Tibial nerve (tissue), 4 donors: ENCODE measurements at regions not wholly inside any gene's neighbourhood (a gene's known extent, or its start where the extent isn't known, plus 50 kb on each side); places are given as distances from the start of the nearest gene placed in this dataset.

Experiments used
- DNase-seq, 2 donors: peaks; one replicate each; pipeline ENCODE4 v3.0.0-alpha.2; 2019; ENCODE audit warnings: low spot score in 2 of 2
- H3K27ac ChIP-seq, 4 donors: fragments of 200-600 bp; sonication (generic) in 3 of 4; one replicate each; pipeline ENCODE4 v1.5.1; 2017 to 2019; ENCODE audit warnings: mild to moderate bottlenecking in 1 of 4
- H3K27me3 ChIP-seq, 2 donors: fragments of 200-600 bp; sonication (generic) in 1 of 2; one replicate each; pipeline versions ENCODE4 v1.5.1 to v1.6.0; 2017 to 2019
- H3K36me3 ChIP-seq, 3 donors: fragments of 200-600 bp; sonication (generic); one replicate each; pipeline ENCODE4 v1.5.1; 2018 to 2019
- H3K4me1 ChIP-seq, 4 donors: fragments of 200-600 bp; sonication (generic) in 3 of 4; one replicate each; pipeline ENCODE4 v1.5.1; 2017 to 2019
- H3K4me3 ChIP-seq, 4 donors: fragments of 200-600 bp; sonication (generic) in 3 of 4; one replicate each; pipeline ENCODE4 v1.5.1; 2017 to 2019; ENCODE audit warnings: mild to moderate bottlenecking in 1 of 4, moderate library complexity in 1 of 4
- H3K9me3 ChIP-seq, 4 donors: fragments of 200-600 bp; sonication (generic) in 3 of 4; one replicate each; pipeline ENCODE4 v1.5.1; 2017 to 2019
- EP300 ChIP-seq, 2 donors: sonication (generic); formaldehyde crosslinking; IDR thresholded peaks; one replicate each; pipeline ENCODE4 v1.6.1; 2017; ENCODE audit warnings: antibody characterized with exemption in 2 of 2, mild to moderate bottlenecking in 1 of 2
- POLR2A ChIP-seq, 2 donors: fragments of 450-650 bp; IDR thresholded peaks; one replicate each; pipeline ENCODE4 v1.6.1; 2017; ENCODE audit warnings: antibody characterized with exemption in 2 of 2, mild to moderate bottlenecking in 2 of 2, moderate library complexity in 2 of 2
- whole genome bisulfite sequencing, 2 donors: methylation state at CpG; one replicate each; pipeline ENCODE4 v1.1.5; 2018; 5-methylcytosine and 5-hydroxymethylcytosine counted together
- TF ChIP-seq, protein P1 (sequence below), 5 experiments: fragments of 200-600 bp in 3 of 5; fragments of 450-650 bp in 2 of 5; sonication (generic) in 3 of 5; IDR thresholded peaks; one replicate each; pipeline ENCODE4 v1.5.1; 2016 to 2019; ENCODE audit warnings: antibody characterized with exemption in 5 of 5, mild to moderate bottlenecking in 3 of 5, moderate library complexity in 2 of 5

DNA sequence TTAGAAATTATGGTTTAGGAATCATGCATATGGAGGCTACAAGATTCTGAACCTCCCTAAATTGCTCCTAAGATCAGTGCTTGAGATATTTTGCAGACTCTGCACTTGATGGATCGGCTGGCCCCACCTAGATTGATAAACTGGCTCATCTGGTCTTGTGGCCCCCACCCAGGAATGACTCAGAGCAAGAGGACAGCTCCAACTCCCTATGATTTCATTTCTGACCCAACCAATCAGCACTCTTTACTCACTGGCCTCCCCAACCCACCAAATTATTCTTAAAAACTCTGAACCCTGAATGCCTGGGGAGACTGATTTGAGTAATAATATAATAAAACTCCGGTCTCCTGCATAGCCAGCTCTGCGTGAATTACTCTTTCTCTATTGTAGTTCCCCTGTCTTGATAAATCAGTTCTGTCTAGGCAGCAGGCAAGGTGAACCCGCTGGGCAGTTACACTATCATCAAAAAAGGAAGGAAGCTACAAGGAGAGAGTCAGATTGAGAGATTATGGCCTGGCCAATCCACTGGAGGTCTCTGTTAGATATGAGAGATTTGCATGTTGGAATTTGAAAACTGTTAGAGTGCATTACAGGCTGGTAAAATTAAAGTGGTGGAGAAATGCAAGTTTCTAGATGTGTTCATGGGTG, 245.8 kb downstream of the CSNK2A3 start:
- no peaks in the 10 kb centered on the region for H3K4me1 ChIP-seq
- TF ChIP-seq EP300 (IDR thresholded peaks at IDR 0.05): no peak
- no peak for TF ChIP-seq POLR2A (IDR thresholded peaks at IDR 0.05)
- TF ChIP-seq, protein P1, sequence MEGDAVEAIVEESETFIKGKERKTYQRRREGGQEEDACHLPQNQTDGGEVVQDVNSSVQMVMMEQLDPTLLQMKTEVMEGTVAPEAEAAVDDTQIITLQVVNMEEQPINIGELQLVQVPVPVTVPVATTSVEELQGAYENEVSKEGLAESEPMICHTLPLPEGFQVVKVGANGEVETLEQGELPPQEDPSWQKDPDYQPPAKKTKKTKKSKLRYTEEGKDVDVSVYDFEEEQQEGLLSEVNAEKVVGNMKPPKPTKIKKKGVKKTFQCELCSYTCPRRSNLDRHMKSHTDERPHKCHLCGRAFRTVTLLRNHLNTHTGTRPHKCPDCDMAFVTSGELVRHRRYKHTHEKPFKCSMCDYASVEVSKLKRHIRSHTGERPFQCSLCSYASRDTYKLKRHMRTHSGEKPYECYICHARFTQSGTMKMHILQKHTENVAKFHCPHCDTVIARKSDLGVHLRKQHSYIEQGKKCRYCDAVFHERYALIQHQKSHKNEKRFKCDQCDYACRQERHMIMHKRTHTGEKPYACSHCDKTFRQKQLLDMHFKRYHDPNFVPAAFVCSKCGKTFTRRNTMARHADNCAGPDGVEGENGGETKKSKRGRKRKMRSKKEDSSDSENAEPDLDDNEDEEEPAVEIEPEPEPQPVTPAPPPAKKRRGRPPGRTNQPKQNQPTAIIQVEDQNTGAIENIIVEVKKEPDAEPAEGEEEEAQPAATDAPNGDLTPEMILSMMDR (IDR thresholded peaks at IDR 0.05): no peak
- 84 to 85% methylated on average over 4 of the region's 4 CpGs for WGBS, 2 donors
- H3K4me3 ChIP-seq: no peak overlapping the region
- H3K27ac ChIP-seq: no peak overlapping the region
- no peak for DNase-seq
- H3K27me3 ChIP-seq: no peaks in the 10 kb centered on the region
- H3K9me3 ChIP-seq: peaks cover 0 to 13% (median 2%) of the 10 kb centered on the region in 4 donors
- H3K36me3 ChIP-seq: no peaks in the 10 kb centered on the region

DNA sequence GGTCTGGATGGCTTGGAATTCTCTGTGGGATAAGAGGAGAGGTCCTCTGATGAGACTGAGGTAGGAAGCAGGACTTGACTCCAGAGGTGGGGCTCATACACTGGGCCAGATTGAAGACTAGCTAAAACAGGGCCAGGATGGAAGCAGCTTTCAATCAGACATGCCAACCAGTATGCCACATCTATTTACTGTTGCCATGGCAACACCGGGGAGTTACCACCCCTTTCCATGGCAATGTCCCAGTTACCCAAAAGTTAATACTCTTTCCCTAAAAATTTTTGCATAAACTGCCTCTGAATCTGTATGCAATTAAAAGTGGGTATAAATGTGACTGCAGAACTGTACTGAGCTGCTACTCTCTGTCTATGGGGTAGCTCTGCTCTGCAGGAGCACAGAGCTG, 247.5 kb upstream of the ZBED5 start:
- no peak for TF ChIP-seq POLR2A (IDR thresholded peaks at IDR 0.05)
- no peak for TF ChIP-seq EP300 (IDR thresholded peaks at IDR 0.05)
- TF ChIP-seq, protein P1 (IDR thresholded peaks at IDR 0.05): no peak
- H3K36me3 ChIP-seq: no peaks in the 10 kb centered on the region
- no peak for DNase-seq
- no peaks in the 10 kb centered on the region for H3K4me1 ChIP-seq
- no peak overlapping the region for H3K27ac ChIP-seq
- H3K27me3 ChIP-seq: no peaks in the 10 kb centered on the region
- peaks cover 0 to 12% (median 2%) of the 10 kb centered on the region in 4 donors for H3K9me3 ChIP-seq
- no peak overlapping the region for H3K4me3 ChIP-seq
- whole genome bisulfite sequencing, 2 donors: 65 to 84% methylated on average over 1 of the region's 1 CpG

GRCh38 chr11:11095831-11096723, 238.2 kb upstream of the ZBED5 start:
- WGBS, 2 donors: 75 to 85% methylated on average over 3 of the region's 3 CpGs
- Histone ChIP-seq H3K4me3 (no peak overlapping the region), H3K27ac (no peak overlapping the region), H3K27me3 (no peaks in the 10 kb centered on the region), H3K36me3 (no peaks in the 10 kb centered on the region), H3K9me3 (peaks cover 0 to 10% (median 0%) of the 10 kb centered on the region in 4 donors), H3K4me1 (no peaks in the 10 kb centered on the region)
- DNase-seq: no peak
- TF ChIP-seq, protein P1 (IDR thresholded peaks at IDR 0.05): no peak

- Histone ChIP-seq H3K36me3 (no peaks in the 10 kb centered on the region), H3K9me3 (peaks cover 0 to 11% (median 0%) of the 10 kb centered on the region in 4 donors), H3K4me1 (no peaks in the 10 kb centered on the region), H3K27ac (no peak overlapping the region), H3K4me3 (no peak overlapping the region), H3K27me3 (no peaks in the 10 kb centered on the region)
- WGBS, 2 donors: 83 to 86% methylated on average over 1 of the region's 1 CpG
- no peak for DNase-seq
- TF ChIP-seq EP300 (IDR thresholded peaks at IDR 0.05): no peak
Observed at GRCh38 chr11:11090495-11090894, 232.6 kb upstream of the ZBED5 start.

DNA sequence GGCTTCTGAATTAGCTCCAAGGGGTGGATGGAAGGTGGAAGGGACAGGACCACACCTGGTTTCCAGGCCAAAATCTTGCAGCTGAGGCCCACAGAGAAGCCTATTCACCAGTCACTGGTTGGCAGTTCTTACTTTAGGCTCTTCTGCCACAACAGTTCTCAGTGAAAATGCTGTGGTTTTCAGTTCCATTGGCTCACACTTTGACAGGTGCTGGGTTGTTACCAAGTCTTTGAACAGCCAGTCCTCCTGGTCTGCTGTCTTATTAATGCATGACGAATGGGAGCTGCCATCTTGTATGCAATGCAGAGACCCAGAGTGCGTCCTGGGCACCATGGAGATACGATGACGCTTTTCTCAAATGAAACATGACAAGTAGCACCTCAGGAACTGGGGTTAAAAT, 232.0 kb upstream of the ZBED5 start:
- H3K4me1 ChIP-seq: no peaks in the 10 kb centered on the region
- WGBS, 2 donors: 89 to 93% methylated on average over 4 of the region's 4 CpGs
- H3K36me3 ChIP-seq: no peaks in the 10 kb centered on the region
- H3K9me3 ChIP-seq: peaks cover 0 to 11% (median 0%) of the 10 kb centered on the region in 4 donors
- TF ChIP-seq POLR2A (IDR thresholded peaks at IDR 0.05) (no peak), EP300 (IDR thresholded peaks at IDR 0.05) (no peak)
- TF ChIP-seq, protein P1 (IDR thresholded peaks at IDR 0.05): no peak
- no peak overlapping the region for H3K27ac ChIP-seq
- DNase-seq: no peak
- H3K4me3 ChIP-seq: no peak overlapping the region
- no peaks in the 10 kb centered on the region for H3K27me3 ChIP-seq
